Mucosa of descending colon (tissue), 3 donors: ENCODE measurements at regions not wholly inside any gene's neighbourhood (a gene's known extent, or its start where the extent isn't known, plus 50 kb on each side); places are given as distances from the start of the nearest gene placed in this dataset.

Experiments used
- ATAC-seq: fragments of 200-7000 bp; cut with Tn5 transposase; one replicate; pipeline ENCODE4 v1.9.1; 2020; ENCODE audit warnings: mild to moderate bottlenecking, moderate library complexity
- DNase-seq, 3 donors: peaks; one replicate each; pipeline ENCODE4 v3.0.0-alpha.2; 2020
- H3K36me3 ChIP-seq: fragments of 200-600 bp; one replicate; pipeline ENCODE4 v1.8.0; 2021; ENCODE audit warnings: low read depth, mild to moderate bottlenecking
- H3K4me1 ChIP-seq: fragments of 200-600 bp; one replicate; pipeline ENCODE4 v1.8.0; 2021; ENCODE audit warnings: low read depth, mild to moderate bottlenecking
- H3K4me3 ChIP-seq: fragments of 200-600 bp; one replicate; pipeline ENCODE4 v1.8.0; 2021; ENCODE audit warnings: mild to moderate bottlenecking
- H3K9me3 ChIP-seq: fragments of 200-600 bp; one replicate; pipeline ENCODE4 v1.8.0; 2021; ENCODE audit warnings: mild to moderate bottlenecking
- CTCF ChIP-seq: fragments of 200-600 bp; IDR thresholded peaks from one replicate; pipeline ENCODE4 v1.8.0; 2022; ENCODE audit warnings: antibody characterized with exemption, mild to moderate bottlenecking
- intact Hi-C, 2 donors: fragments of 100-400 bp; cut with DNase I in 1 of 2; cut with micrococcal nuclease in 1 of 2; formaldehyde crosslinking; loops; one replicate each; pipeline versions ENCODE4 v1.11.0 to v1.11.1; 2022; cut with DNase I, micrococcal nuclease
- donor health status: DM: no; HTN: no; CAD: no; lungs with moderate emphysema.
- donor health status: DM: no; HTN: no; CAD: no.
- donor health status: DM: no; HTN: yes; CAD: no.

DNA sequence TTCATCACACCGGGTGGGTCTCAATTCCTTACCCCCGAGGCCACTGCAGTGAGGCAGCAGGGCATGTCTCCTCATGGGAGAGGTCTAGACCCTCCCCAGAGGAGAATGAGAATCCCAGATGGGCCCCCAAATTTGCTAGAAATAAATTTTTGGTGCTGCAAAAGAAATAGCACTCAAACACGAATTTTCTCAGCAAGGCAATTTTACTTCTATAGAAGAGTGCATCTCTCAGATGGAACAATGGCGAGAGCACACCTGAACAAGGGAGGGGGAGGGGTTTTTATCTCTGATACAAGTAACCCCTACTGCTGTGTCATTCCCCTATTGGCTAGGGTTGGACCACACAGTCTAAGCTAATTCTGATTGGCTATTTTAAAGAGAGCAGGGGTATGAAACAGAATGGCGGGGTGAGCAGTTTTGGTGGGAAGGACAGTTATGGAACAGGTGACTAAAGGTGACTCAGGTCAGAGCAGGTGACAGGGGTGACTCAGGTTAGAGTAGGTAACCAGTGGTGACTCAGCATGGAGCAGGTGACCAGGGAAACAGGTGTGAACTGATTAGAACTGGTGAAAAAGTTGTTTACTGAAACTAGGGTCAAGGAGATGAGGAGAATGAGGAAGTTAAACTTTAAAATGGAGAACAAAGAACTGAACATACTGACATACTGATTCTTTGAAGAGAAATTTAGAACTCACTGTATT is 93.0 kb upstream of the WNT7A start:
- Histone ChIP-seq H3K4me3 (no peak overlapping the region), H3K36me3 (no peaks in the 10 kb centered on the region), H3K9me3 (peaks cover 26% of the 10 kb centered on the region), H3K4me1 (no peaks in the 10 kb centered on the region)
- ATAC-seq (no peak), DNase-seq (no peak)
- no peak for TF ChIP-seq CTCF
- intact Hi-C loops, result no loop called here

DNA sequence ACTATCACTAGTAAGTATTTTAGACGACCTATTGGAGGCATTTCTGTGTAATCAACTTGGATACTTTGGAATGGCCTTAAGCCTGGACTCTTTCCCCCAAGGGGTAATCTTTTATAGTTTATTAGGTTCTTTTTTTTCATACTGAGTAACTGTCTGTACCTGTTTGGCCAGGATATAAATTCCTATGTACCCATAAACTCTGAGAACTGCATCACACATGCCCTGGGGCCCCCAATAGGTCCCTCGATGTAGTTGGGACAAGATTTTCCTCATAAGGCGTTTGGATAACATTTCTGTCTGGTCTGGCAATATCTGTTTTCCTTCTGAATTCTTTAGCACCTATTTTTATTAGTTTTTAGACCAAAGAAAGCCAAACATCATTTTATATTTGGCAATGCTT is 86.4 kb upstream of the WNT7A start:
- H3K4me3 ChIP-seq, result no peak overlapping the region
- no peak for ATAC-seq
- intact Hi-C loops, result no loop called here

GRCh38 chr3:13963137-13963886 is 83.4 kb upstream of the WNT7A start:
- intact Hi-C loops, result no loop called here
- no peak for DNase-seq
- Histone ChIP-seq H3K9me3 (no peaks in the 10 kb centered on the region), H3K4me3 (no peak overlapping the region), H3K36me3 (no peaks in the 10 kb centered on the region), H3K4me1 (no peaks in the 10 kb centered on the region)
- ATAC-seq, result no peak
- no peak for TF ChIP-seq CTCF

More for the DNA sequence above, 86.4 kb upstream of the WNT7A start:
- no peak for TF ChIP-seq CTCF
- no peaks in the 10 kb centered on the region for H3K36me3 ChIP-seq
- DNase-seq, result no peak
- peaks cover 3% of the 10 kb centered on the region for H3K9me3 ChIP-seq
- H3K4me1 ChIP-seq, result no peaks in the 10 kb centered on the region

DNA sequence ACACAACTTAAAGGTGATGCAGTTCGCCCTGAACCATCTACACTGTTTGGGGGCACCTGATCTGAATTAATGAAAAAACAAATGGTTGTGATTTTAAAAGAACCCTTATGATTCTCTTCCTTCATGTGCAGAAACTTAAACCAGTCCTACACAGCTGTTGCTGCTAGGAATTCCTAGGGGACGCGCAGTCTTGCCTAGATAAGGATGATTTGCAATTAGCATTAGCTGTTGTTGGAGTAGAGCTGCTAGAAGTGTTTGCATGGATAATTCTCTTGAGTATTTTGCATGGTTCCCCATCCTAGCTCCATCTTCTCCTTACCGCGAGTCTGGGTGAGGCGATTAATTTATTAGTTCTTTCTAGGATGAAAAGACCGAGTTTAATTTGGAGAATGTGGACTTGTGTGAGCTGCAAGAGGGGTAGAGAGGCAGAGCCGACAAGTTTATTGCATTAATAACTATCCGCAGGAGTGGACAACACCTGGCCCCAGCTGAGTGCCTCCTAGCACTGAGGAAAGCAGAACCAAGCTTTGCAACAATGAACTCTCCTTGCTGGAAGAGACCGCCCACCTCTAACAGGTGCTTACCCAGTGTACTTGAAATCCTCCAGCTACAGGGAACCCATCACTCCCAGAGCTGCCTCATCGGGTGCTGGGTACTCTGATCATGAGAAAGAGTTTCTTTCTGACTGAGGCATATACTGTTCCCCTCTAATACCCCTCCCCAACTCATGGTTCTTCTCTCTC is 75.0 kb upstream of the WNT7A start:
- H3K4me1 ChIP-seq, result no peaks in the 10 kb centered on the region
- intact Hi-C loops, result no loop called here
- ATAC-seq, result no peak
- no peaks in the 10 kb centered on the region for H3K9me3 ChIP-seq
- TF ChIP-seq CTCF, result no peak
- no peaks in the 10 kb centered on the region for H3K36me3 ChIP-seq
- H3K4me3 ChIP-seq, result no peak overlapping the region
- DNase-seq, result no peak

GRCh38 chr3:13954266-13954665 is 74.4 kb upstream of the WNT7A start:
- intact Hi-C loops, result no loop called here
- DNase-seq, result no peak
- H3K36me3 ChIP-seq, result no peaks in the 10 kb centered on the region

More at GRCh38 chr3:13954266-13954665, 74.4 kb upstream of the WNT7A start:
- Histone ChIP-seq H3K4me1 (no peaks in the 10 kb centered on the region), H3K9me3 (no peaks in the 10 kb centered on the region), H3K4me3 (no peak overlapping the region)
- ATAC-seq, result no peak
- no peak for TF ChIP-seq CTCF
